Lower leg skin (tissue), 3 donors: ENCODE measurements at regions not wholly inside any gene's neighbourhood (a gene's known extent, or its start where the extent isn't known, plus 50 kb on each side); places are given as distances from the start of the nearest gene placed in this dataset.

Experiments used
- POLR2A ChIP-seq, 2 donors: fragments of 450-650 bp; IDR thresholded peaks; one replicate each; pipeline ENCODE4 v1.6.1; 2016 to 2017; ENCODE audit warnings: antibody characterized with exemption in 2 of 2, mild to moderate bottlenecking in 1 of 2, moderate library complexity in 1 of 2
- TF ChIP-seq, protein P1 (sequence below), 3 donors: fragments of 450-650 bp; IDR thresholded peaks; one replicate each; pipeline ENCODE4 v1.5.1; 2016; ENCODE audit warnings: antibody characterized with exemption in 3 of 3, mild to moderate bottlenecking in 3 of 3, moderate library complexity in 2 of 3

DNA sequence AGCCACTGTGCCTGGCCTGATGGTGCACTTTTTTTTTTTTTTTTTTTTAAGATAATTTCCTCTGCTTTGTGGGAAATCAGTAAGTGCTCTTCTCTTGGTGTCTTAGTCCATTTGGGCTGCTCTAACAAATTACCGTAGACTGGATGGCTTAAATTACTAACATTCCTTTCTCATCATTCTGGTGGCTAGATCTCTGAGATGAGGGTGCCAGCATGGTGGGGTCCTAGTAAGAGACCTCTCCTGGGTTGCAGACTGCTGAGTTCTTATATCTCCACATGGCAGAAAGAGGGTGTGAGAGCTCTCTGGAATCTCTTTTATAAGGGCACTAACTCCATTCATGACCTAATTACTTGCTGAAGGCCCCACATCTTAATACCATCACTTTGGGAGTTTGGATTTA, 133.9 kb upstream of the ANKRD55 start:
- TF ChIP-seq, protein P1, sequence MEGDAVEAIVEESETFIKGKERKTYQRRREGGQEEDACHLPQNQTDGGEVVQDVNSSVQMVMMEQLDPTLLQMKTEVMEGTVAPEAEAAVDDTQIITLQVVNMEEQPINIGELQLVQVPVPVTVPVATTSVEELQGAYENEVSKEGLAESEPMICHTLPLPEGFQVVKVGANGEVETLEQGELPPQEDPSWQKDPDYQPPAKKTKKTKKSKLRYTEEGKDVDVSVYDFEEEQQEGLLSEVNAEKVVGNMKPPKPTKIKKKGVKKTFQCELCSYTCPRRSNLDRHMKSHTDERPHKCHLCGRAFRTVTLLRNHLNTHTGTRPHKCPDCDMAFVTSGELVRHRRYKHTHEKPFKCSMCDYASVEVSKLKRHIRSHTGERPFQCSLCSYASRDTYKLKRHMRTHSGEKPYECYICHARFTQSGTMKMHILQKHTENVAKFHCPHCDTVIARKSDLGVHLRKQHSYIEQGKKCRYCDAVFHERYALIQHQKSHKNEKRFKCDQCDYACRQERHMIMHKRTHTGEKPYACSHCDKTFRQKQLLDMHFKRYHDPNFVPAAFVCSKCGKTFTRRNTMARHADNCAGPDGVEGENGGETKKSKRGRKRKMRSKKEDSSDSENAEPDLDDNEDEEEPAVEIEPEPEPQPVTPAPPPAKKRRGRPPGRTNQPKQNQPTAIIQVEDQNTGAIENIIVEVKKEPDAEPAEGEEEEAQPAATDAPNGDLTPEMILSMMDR (IDR thresholded peaks at IDR 0.05) = no peak
- TF ChIP-seq POLR2A (IDR thresholded peaks at IDR 0.05) = no peak
